GM12864 (cell line): ENCODE measurements at regions not wholly inside any gene's neighbourhood (a gene's known extent, or its start where the extent isn't known, plus 50 kb on each side); places are given as distances from the start of the nearest gene placed in this dataset.

Source experiments
- DNase-seq: peaks from one replicate; pipeline ENCODE4 v3.0.0-alpha.2; 2011; ENCODE audit warnings: low read depth
- H3K4me3 ChIP-seq: 2 replicates; pipeline ENCODE4 v1.5.1; 2011; ENCODE audit warnings: mild to moderate bottlenecking, low read depth, low read length, control low read depth
- CTCF ChIP-seq: IDR thresholded peaks from 2 replicates; pipeline ENCODE4 v1.5.1; 2011; ENCODE audit warnings: low read depth, mild to moderate bottlenecking, moderate library complexity, low read length, control low read depth, inconsistent platforms; ENCODE audit errors: missing control alignments

DNA sequence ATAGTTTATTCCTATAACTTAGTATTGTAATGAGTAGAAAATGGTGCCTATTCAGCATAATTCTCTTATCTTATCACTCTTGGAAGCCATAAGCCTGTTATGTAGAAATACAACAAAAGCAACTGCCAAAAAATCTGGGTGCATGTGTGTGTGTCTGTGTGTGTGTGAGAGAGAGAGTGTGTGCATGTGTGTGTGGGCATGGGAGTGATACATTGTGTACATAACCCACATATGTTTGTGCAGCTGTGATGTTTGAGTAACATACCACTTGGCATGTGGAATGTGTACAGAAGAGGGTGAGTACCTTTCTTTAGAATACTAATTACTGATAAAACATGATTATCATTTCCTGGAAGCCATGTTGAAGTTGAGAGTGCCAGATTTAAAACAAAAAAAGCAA lies 642.3 kb upstream of the SYT4 start:
- TF ChIP-seq CTCF, result no peak

DNA sequence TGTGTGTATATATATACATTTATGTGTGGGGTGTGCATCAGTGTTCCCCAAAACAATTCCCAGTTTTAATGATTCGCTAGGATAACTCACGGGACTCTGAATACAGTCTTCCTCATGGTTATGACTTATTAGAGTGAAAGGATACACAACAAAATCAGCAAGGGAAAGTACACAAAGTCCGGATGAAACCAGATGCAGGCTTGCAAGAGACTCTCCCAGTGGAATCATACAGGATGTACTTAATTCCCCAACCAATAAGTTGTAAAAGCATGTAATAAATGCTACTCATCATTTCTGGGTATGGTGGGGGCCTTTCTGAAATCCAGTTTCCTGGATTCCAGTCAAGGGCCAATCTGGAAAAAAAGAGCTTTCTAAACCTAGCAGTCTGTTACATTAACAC lies 654.1 kb upstream of the SYT4 start:
- no peak for DNase-seq
- no peak overlapping the region for H3K4me3 ChIP-seq
- no peak for TF ChIP-seq CTCF

More for the DNA sequence above, 642.3 kb upstream of the SYT4 start:
- DNase-seq, result no peak
- no peak overlapping the region for H3K4me3 ChIP-seq

DNA sequence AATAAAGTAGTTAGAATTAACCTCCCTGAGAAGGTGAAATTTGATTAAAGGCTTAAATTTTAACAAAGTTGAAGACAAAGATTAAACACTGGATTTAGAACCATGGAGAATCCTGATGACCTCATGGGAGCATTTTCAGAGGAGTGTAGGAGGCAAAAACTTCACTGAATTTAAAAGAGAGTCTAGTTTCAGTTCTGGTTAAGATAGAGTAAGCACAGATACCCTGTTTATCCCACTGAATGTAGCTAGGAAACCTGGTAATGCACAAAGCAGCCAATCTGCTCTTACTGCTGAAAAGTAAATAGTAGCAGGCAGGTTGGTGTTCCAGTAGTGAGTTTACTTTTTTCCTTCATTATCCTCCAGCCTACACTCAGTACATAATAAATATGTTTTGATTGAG lies 654.9 kb upstream of the SYT4 start:
- no peak for DNase-seq
- no peak overlapping the region for H3K4me3 ChIP-seq
- no peak for TF ChIP-seq CTCF

DNA sequence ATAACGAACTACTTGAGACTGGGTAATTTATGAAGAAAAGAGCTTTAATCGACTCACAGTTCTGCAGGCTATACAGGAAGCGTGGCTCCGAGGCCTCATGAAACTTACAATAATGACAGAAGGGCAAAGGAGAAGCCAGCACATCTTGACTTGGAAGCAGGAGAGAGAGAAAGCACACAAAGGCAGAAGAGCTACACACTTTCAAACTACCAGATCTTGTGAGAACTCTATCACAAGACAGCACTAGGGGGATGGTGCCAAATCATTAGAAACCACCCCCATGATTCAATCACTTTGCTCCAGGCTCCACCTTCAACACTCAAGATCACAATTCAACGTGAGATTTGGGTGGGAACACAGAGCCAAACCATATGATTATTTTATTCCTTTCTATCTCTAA lies 655.9 kb upstream of the SYT4 start:
- H3K4me3 ChIP-seq, result no peak overlapping the region
- no peak for DNase-seq
- TF ChIP-seq CTCF, result no peak

GRCh38 chr18:43934322-43934721 lies 657.0 kb upstream of the SYT4 start:
- no peak for TF ChIP-seq CTCF
- H3K4me3 ChIP-seq, result no peak overlapping the region
- DNase-seq, result no peak

DNA sequence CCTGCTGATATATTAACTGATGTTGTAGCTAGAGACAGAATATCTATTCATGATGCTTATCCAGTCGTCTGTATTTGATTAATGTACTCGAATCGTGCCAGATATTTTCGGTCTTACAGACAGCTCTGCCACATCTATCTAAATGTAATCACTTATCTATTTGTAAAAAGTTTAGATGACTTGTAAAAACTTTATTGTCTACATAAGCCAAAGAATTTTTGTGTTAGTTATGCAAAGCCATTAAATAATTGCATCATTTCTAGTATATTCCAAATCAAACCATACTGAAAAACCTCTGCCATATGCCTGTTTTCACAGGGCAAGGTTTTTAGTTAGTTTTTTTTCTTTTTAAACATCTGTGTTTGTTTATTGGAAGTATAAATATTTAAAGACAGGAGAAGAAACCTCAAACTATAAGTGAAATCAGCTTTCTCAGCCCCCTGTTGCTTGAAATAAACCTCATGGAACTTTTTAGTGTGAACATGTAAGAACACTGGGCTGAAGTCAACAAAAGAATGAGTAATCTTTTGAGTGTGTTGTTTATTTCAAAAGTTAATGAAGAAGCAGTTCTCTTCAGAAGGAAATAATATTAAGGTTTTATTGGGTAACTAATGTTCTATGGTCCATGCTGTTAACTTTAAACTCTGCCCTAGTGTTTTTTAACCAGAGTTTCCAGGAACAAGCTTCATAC lies 657.6 kb upstream of the SYT4 start:
- DNase-seq, result no peak
- no peak for TF ChIP-seq CTCF
- no peak overlapping the region for H3K4me3 ChIP-seq

DNA sequence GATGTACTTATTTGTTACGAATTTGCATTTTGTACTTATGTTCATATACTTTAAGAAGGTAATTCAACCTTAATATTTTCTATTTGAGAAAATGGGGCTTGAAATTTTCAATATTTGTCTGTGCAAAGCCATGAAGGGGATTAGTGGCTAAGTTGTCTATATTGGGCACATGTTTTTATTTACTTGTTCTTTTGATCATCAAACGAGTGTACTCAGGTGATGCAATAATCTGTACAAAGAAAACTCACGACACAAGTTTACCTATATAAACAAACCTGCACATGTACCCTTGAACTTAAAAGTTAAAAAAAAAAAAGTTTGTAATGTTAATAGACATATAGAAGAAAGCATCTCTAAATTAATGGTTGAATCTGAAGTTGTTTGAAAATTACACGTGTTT lies 658.9 kb upstream of the SYT4 start:
- DNase-seq, result no peak
- TF ChIP-seq CTCF, result no peak

More for the DNA sequence above, 658.9 kb upstream of the SYT4 start:
- H3K4me3 ChIP-seq, result no peak overlapping the region
